ENCODE measurements at regions not wholly inside any gene's neighbourhood (a gene's known extent, or its start where the extent isn't known, plus 50 kb on each side); places are given as distances from the start of the nearest gene placed in this dataset.

DNA sequence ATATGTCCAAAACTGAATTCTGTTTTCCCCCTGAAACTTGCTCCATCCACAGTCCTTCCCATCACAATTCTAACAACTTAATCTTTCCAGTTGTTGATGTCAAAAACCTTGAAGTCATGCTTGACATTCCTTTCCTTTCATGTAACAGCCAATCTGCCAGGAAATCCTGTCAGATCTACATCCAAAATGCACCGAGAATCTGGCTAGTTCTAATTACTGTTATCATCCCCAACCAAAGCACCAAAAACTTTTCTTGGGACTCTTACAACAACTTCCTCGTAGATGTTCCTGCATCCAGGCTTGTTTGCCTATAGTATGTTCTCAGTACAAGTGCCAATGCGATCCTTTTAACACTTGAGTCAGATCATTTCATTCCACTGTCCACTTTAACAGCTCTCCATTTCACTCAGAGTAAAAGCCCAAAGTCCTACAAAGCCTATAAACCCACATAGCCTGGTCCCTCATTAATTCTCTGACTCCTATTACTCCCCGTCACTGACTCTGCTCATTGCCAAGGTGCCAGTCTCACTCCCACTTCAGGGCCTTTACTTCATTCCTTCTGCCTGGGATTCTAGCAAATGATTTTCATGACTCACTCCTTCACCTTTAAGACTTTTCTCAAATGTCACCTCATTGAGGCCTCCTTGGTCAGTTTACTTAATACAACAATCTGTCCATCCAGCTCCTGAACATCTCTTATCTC lies 493.2 kb upstream of the NFIA start:
- no peak for DNase-seq (ENCODE audit: low spot score)

DNA sequence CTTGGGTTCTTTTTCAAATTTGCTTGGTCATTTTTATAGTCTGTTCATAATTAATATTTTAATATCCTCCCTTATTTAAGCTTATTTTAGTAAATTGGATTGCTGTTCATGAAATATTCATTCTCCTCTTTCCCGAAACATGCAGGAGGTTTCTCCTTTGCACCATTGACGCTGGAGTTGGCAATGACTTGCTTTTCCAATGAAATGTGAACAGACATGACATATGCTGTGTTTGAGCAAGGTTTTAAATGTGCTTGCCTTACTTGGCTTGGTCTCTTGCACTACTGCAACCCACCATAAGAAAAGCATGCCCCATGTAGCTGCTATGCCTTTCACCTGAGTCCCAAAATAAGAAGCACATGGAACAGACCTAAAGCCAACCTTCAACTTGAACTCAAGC lies 498.0 kb upstream of the NFIA start:
- no peak for DNase-seq (ENCODE audit: low spot score)

GRCh38 chr1:60583696-60584095 lies 498.7 kb upstream of the NFIA start:
- DNase-seq (ENCODE audit: low spot score), result no peak

DNA sequence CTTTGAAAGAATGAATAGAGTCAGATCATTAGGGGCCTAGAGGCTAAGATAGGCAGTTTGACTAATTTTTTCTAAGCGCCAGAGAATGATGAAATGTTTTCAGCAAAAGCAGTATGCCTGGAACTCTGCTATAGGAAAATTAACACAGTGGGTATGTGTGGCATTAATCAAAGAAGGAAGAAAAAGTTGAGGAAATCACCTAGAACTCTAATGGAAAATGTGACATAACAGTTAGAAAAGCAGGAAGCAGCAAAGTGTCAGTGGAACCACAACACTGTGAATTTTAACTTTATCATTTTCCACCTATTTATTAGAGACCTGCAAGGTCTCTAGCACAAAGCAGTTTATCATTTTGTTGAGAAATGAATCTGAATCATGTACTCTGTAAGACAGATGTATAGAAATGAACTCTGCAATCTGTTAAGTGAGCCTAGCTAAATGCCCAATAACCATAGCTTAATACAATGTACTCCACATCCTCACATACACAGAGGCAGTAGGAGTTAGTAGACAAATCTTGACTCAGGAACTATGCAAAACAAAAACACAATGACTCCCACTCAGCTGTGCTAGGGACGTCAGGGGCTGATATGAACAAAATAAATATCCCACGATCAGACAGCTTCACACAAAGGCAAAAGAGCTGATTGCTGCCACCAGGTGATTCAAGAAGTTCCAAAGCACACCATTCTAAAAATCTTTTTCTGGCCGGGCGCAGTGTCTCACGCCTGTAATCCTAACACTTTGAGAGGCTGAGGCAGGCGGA lies 500.7 kb upstream of the NFIA start:
- DNase-seq (ENCODE audit: low spot score), result no peak

- DNase-seq (ENCODE audit: low spot score), result no peak
Observed at GRCh38 chr1:60577029-60577428, 503.5 kb upstream of the C1orf87 start.

DNA sequence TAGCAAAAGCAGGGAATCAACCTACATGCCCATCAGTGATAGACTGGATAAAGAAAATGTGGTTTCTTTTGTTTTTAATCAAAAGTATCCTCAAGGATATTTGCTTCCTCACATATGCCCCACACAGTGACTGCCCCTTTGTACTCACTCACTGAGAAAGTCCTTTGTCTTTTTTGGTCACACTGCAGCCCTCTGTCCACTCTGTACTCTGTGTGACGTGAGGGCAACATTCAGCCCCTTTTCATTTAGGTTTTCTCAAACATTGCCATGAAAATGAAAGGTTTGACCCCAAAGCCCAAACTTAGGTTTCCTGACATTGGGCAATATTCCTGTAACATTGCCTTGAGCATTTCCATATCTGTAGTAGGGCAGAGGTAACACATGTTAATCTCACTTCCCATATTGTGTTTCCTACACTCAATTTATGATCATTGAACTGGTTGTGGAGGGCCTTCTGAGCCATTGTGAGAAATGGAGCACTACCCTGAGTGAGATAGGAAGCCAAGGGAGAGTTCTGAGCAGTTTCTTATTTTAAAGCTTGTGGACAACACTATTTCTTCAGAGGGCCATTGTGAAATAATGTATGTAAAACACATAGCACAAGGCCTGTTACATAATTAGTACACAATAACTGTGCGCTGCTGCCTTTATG lies 501.9 kb upstream of the C1orf87 start:
- no peak for DNase-seq (ENCODE audit: low spot score)

DNA sequence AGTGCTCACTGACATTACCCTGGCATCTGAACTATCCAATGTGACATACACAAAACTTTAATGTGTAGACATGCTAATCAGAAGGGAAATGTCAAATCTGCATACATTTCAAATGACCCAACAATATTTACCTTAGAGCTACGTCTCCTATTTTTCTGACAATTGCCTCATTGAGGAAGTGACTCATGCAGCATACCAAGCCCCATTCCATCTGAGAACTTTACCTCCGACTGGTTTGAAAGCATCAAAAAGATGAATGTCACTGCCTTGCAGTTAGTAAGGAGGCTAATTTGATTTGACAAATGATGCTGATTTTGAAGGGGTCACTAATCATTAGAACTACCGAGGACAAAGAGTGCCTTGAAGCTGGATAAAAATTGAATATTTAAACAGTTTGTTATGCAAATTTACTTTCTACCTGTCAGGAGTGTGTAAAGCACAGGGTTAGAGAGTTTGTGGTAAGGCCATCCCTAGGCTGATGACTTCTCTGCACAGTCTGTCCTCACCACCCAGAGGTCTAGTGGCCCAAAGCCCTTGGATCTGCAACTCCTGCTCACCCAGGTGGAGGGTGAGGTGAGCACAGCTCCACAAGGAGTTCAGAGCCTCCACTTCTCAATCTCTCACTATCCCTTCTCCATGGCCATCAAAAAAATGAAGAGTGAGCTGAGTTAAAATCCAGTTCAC lies 500.3 kb upstream of the C1orf87 start:
- DNase-seq (ENCODE audit: low spot score), result no peak

DNA sequence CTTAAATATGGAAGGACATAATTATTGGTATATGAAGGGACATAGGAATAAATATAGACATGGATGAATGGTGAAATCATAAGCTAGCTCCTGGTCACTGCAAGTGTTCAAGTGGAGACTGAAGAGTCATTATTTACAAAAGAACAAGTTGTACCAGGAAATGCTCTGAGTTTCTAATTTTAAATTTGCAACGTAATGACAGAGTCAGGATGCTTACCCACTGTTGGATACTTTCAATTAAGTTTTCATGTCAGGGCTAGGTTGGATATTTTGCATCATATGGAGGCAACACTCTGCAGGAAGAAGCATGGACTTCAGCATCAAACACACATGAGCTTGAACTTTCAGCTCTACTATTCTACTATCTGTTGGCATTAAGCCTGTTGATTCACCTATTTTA lies 499.6 kb upstream of the C1orf87 start:
- DNase-seq (ENCODE audit: low spot score), result no peak

DNA sequence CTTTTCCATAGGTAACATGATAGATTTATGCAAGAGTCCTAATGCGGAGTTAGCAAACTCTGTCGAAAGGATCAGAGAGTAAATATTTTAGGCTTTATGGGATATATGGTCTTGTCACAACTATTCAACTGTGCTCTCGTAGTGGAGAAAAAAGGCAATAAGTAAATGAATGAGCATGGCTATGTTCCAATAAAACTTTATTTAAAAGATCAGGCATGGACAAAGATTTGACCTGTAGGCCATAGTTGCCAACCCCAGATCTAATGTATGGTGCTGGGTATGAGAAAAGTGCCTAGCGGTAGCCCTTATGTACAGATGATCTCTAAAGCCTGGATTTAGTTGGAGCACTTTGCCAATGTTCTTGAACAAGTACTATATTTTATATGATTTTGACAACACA lies 498.8 kb upstream of the C1orf87 start:
- no peak for DNase-seq (ENCODE audit: low spot score)

GRCh38 chr1:60571811-60572210 lies 498.2 kb upstream of the C1orf87 start:
- no peak for DNase-seq (ENCODE audit: low spot score)

- no peak for DNase-seq (ENCODE audit: low spot score)
Observed at GRCh38 chr1:60569189-60569588, 495.6 kb upstream of the C1orf87 start.

GRCh38 chr1:60567256-60567655 lies 493.7 kb upstream of the C1orf87 start:
- DNase-seq (ENCODE audit: low spot score), result no peak

DNA sequence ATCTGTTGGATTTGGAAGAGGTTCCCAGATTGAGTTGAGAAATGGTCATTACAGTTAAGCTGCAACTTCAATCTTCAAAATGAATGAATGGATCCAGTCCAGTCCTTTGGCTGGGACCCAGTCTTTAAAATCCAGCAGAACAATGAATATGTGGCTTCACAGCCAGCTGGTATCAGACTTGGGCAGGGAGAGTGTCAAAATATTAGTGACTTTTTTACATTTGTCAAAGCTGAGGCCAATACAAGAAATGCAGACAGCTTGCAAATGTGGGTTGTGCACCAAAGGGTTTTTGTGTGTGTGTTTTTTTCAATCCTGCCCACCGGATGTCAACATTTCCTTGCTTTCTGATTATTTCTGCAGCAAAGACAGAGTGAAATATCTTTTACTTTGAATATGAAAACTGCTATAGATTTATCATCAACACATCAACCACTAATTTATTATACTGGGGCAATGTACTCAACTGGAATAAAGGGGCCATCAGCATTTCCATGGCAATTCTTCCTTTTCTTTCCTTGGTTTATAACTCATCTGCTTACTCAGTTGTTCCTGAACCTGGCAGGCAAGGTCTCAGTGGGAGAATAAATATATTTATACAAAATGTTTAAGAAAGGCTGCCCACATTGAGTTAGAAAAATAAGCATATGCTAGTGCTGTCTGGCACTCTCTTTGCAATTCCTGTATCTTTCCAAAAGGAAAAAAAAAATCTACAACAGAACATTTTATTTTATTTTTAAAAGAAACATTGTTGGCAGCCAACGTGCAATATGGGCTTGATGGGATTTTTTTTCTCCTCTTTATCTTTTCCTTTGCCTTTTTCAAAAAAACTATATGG lies 491.6 kb upstream of the C1orf87 start:
- no peak for DNase-seq (ENCODE audit: low spot score)

DNA sequence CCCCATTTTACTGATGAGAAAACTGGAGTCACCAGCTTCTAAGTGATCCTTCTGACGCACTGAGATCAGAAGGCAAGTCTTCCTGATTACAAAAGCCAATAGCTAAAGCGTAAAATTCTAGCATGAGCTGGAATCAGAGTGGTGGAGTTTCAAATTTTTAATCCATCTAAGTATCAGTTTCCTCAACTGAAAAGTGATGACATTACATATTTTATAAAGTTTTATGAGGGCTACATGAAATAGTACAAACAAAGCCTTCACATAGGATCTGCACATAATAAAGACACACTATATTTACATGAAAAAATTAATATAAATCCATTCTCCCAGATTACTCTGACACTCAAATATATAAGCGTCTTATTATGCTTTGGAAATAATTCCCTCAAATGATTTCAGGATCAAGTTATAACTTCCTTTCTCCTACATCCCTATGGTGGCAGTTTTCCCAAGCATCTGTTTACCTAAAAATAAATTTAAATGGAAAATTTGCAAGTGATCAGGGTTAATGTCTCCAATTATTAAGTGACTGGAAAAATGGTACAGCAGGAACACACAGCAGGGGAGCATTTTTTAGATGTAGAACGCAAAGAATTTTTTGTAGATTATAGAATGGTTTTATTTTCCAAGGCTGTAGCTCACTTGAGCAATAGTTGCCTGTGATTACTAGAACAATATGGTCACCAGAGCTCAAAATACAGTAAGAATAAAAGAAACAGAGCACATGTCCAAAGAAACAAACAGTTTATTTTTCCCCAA lies 490.4 kb upstream of the C1orf87 start:
- DNase-seq (ENCODE audit: low spot score), result no peak

DNA sequence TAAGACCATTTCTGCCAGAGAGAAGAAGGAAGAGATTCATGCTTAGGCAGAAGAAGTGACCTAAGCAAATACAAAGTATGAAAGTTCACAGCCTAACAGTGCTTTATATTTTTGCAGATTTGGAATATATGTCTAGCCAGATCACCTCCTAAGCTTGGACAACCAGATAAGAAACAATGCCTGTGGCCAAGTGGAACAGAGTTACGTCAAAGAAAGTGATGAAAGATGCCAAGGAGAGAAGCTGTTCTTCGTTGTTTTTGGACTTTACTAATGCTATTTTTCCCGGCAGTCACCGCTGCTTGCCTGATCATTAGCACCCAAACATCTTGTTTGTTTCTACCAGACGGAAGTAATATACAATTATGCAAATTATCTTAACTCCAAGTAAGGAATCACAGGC lies 489.2 kb upstream of the C1orf87 start:
- DNase-seq (ENCODE audit: low spot score), result no peak

DNA sequence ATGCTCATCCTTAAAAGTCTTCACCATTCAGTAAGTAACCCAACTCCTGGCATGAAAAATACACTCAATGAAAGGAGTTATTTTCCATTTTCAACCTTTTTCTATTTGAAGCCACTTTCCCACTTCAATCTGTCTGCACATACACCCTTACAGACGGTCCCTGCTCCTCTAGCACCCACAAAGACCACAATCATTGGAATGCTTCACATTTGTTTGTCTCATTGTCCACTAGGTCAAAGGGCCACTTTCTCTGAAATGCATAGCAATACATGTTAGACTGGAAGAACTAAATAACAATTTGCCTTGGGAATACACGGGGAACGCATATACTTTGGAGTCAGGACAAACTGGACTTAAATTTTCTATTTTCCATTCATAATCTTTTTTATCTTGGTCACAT lies 487.1 kb upstream of the C1orf87 start:
- DNase-seq (ENCODE audit: low spot score), result no peak

- DNase-seq (ENCODE audit: low spot score), result no peak
Observed at GRCh38 chr1:60558236-60558635, 484.7 kb upstream of the C1orf87 start.

- no peak for DNase-seq (ENCODE audit: low spot score)
Observed at GRCh38 chr1:60553730-60554129, 480.2 kb upstream of the C1orf87 start.

DNA sequence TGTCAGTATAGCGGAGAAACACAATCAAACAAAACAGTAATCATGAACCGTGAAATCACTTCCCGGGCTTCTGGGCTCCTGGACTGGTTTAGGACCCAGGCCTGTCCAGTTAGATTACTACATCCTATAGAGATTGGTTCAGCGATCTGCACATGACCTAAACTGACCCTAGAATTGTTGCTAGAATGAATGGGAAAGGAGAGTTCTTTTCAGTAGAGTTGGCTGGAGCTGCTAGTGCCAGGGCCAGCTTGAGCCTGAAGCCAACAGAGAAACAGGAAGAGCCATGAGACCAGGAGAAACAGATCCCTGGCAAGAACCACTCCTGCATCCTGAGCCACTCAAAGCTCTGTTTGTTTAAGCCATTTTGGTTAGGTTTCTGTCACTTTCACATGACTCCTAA lies 474.3 kb upstream of the C1orf87 start:
- DNase-seq (ENCODE audit: low spot score), result no peak

- no peak for DNase-seq (ENCODE audit: low spot score)
Observed at GRCh38 chr1:60541831-60542532, 468.4 kb upstream of the C1orf87 start.
